Psoas muscle (tissue), 7 donors: ENCODE measurements at regions not wholly inside any gene's neighbourhood (a gene's known extent, or its start where the extent isn't known, plus 50 kb on each side); places are given as distances from the start of the nearest gene placed in this dataset.

Experiments
- ATAC-seq, 4 donors: fragments of 200-7000 bp; cut with Tn5 transposase; one replicate each; pipeline ENCODE4 v1.9.1; 2020; ENCODE audit warnings: moderate library complexity in 3 of 4, mild to moderate bottlenecking in 2 of 4
- DNase-seq, 2 donors: peaks; one replicate each; pipeline ENCODE4 v3.0.0-alpha.2; 2020
- H3K27ac ChIP-seq: fragments of 200-600 bp; one replicate; pipeline ENCODE4 v1.8.0; 2022
- H3K27me3 ChIP-seq, 3 donors: fragments of 200-600 bp in 1 of 3; one replicate each; pipeline versions ENCODE4 v1.6.1 to v1.8.0; 2013 to 2022; ENCODE audit warnings: low read length in 2 of 3, mild to moderate bottlenecking in 2 of 3, moderate library complexity in 1 of 3; ENCODE audit not compliant: insufficient read depth in 3 of 3
- H3K36me3 ChIP-seq, 2 donors: fragments of 200-600 bp in 1 of 2; one replicate each; pipeline versions ENCODE4 v1.6.1 to v1.8.0; 2013 to 2022; ENCODE audit warnings: low read depth in 1 of 2, mild to moderate bottlenecking in 1 of 2, moderate library complexity in 1 of 2; ENCODE audit not compliant: insufficient read depth in 1 of 2
- H3K4me1 ChIP-seq: fragments of 200-600 bp; one replicate; pipeline ENCODE4 v1.8.0; 2022
- H3K4me3 ChIP-seq: fragments of 200-600 bp; one replicate; pipeline ENCODE4 v1.8.0; 2022; ENCODE audit warnings: mild to moderate bottlenecking
- H3K9me3 ChIP-seq: fragments of 200-600 bp; one replicate; pipeline ENCODE4 v1.8.0; 2022
- CTCF ChIP-seq: fragments of 200-600 bp; IDR thresholded peaks from one replicate; pipeline ENCODE4 v1.8.0; 2022; ENCODE audit warnings: antibody characterized with exemption
- WGBS, 3 donors: extraction: QIAGEN DNeasy Blood & Tissue Kit; methylation state at CpG; one replicate each; pipeline versions ENCODE4 v1.1.6 to v1.1.7; 2013; 5-methylcytosine and 5-hydroxymethylcytosine counted together
- intact Hi-C, 2 donors: fragments of 100-400 bp; cut with DNase I; formaldehyde crosslinking; loops; one replicate each; pipeline versions ENCODE4 v1.11.0 to v1.14.2; 2022
- donor health status: healthy with polysubstance abuse.
- donor health status: DM: no; HTN: no; CAD: no; lungs with moderate emphysema.
- donor health status: Bipolar disorder and iron deficiency.
- donor health status: healthy.
- donor health status: DM: yes; HTN: yes; CAD: no.
- donor health status: DM: no; HTN: no; CAD: no.
- donor health status: DM: yes; HTN: yes; CAD: no.

GRCh38 chr3:30307372-30307950 is 298.9 kb upstream of the TGFBR2 start:
- no peak for ATAC-seq
- no peak for TF ChIP-seq CTCF
- no peaks in the 10 kb centered on the region for H3K36me3 ChIP-seq
- H3K27me3 ChIP-seq = no peaks in the 10 kb centered on the region
- no peak for DNase-seq
- H3K9me3 ChIP-seq = no peaks in the 10 kb centered on the region
- no peaks in the 10 kb centered on the region for H3K4me1 ChIP-seq
- no peak overlapping the region for H3K27ac ChIP-seq
- H3K4me3 ChIP-seq = no peak overlapping the region
- intact Hi-C loops = no loop called here

GRCh38 chr3:30308131-30308530 is 298.3 kb upstream of the TGFBR2 start:
- Histone ChIP-seq H3K4me3 (no peak overlapping the region), H3K36me3 (no peaks in the 10 kb centered on the region), H3K4me1 (no peaks in the 10 kb centered on the region), H3K27ac (no peak overlapping the region), H3K27me3 (no peaks in the 10 kb centered on the region), H3K9me3 (no peaks in the 10 kb centered on the region)
- WGBS, 3 donors = 56 to 94% (median 67%) methylated on average over 1 of the region's 1 CpG
- TF ChIP-seq CTCF = no peak
- intact Hi-C loops = no loop called here
- no peak for DNase-seq
- peak in 1 of 4 donors; percentile 24 for ATAC-seq

GRCh38 chr3:30309961-30310954 is 296.1 kb upstream of the TGFBR2 start:
- no peak overlapping the region for H3K4me3 ChIP-seq
- H3K27me3 ChIP-seq = no peaks in the 10 kb centered on the region
- DNase-seq = no peak
- H3K4me1 ChIP-seq = no peaks in the 10 kb centered on the region
- intact Hi-C loops = no loop called here
- H3K36me3 ChIP-seq = no peaks in the 10 kb centered on the region
- no peak for ATAC-seq
- WGBS, 3 donors = 76 to 85% (median 79%) methylated on average over 2 of the region's 2 CpGs
- H3K27ac ChIP-seq = no peak overlapping the region
- no peak for TF ChIP-seq CTCF
- no peaks in the 10 kb centered on the region for H3K9me3 ChIP-seq

GRCh38 chr3:30311781-30312180 is 294.6 kb upstream of the TGFBR2 start:
- WGBS, 3 donors = 57 to 72% (median 64%) methylated on average over 4 of the region's 4 CpGs
- no peak for ATAC-seq
- Histone ChIP-seq H3K9me3 (no peaks in the 10 kb centered on the region), H3K27ac (no peak overlapping the region), H3K4me3 (no peak overlapping the region), H3K36me3 (no peaks in the 10 kb centered on the region), H3K4me1 (no peaks in the 10 kb centered on the region), H3K27me3 (no peaks in the 10 kb centered on the region)
- intact Hi-C loops = no loop called here
- no peak for TF ChIP-seq CTCF
- DNase-seq = peak; percentile 29 to 52
